ENCODE measurements at regions not wholly inside any gene's neighbourhood (a gene's known extent, or its start where the extent isn't known, plus 50 kb on each side); places are given as distances from the start of the nearest gene placed in this dataset.

GRCh38 chr1:34590211-34590623 lies 164.6 kb upstream of the GJB5 start:
- TF ChIP-seq CTCF (IDR thresholded peaks at IDR 0.05) (no peak), EP300 (IDR thresholded peaks at IDR 0.05) (no peak)
